ENCODE measurements at regions not wholly inside any gene's neighbourhood (a gene's known extent, or its start where the extent isn't known, plus 50 kb on each side); places are given as distances from the start of the nearest gene placed in this dataset.

- TF ChIP-seq FOXP2 (optimal IDR thresholded peaks at IDR 0.05; ENCODE audit: control extremely low read depth, extremely low read length, insufficient read depth) (no peak), EZH2 (IDR thresholded peaks at IDR 0.05) (no peak), POLR2AphosphoS5 (IDR thresholded peaks at IDR 0.05; ENCODE audit: borderline replicate concordance, low read depth, low read length) (no peak)
- no peak overlapping the region for H3K4me3 ChIP-seq
- no peaks in the 10 kb centered on the region for H3K36me3 ChIP-seq (ENCODE audit: insufficient read depth, low read length)
- no peak overlapping the region for H3K27ac ChIP-seq
- no peak for DNase-seq (ENCODE audit: low read depth, low spot score)
- no peaks in the 10 kb centered on the region for H3K9me3 ChIP-seq (ENCODE audit: low read depth, low read length)
- no peak overlapping the region for H3K9ac ChIP-seq (ENCODE audit: insufficient read length)
These were observed 57.7 kb upstream of the CAND1 start for GRCh38 chr12:67211494-67211893.

GRCh38 chr12:67217647-67218046 lies 51.5 kb upstream of the CAND1 start:
- no peaks in the 10 kb centered on the region for H3K9me3 ChIP-seq (ENCODE audit: low read depth, low read length)
- no peak for DNase-seq (ENCODE audit: low read depth, low spot score)
- no peaks in the 10 kb centered on the region for H3K36me3 ChIP-seq (ENCODE audit: insufficient read depth, low read length)
- H3K9ac ChIP-seq (ENCODE audit: insufficient read length), result no peak overlapping the region
- H3K4me3 ChIP-seq, result no peak overlapping the region
- TF ChIP-seq POLR2AphosphoS5 (IDR thresholded peaks at IDR 0.05; ENCODE audit: borderline replicate concordance, low read depth, low read length) (no peak), EZH2 (IDR thresholded peaks at IDR 0.05) (no peak), FOXP2 (optimal IDR thresholded peaks at IDR 0.05; ENCODE audit: control extremely low read depth, extremely low read length, insufficient read depth) (no peak)
- H3K27ac ChIP-seq, result no peak overlapping the region

Measured in SK-N-MC (cell line).